Prostate gland (tissue), 2 donors: ENCODE measurements at regions not wholly inside any gene's neighbourhood (a gene's known extent, or its start where the extent isn't known, plus 50 kb on each side); places are given as distances from the start of the nearest gene placed in this dataset.
A peak's percentile ranks its signal among the peaks of the same experiment; 100 is the strongest.
"Not testable (repeated sequence)": the region's sequence is repeated elsewhere in the genome, so short reads cannot be mapped to it uniquely, and the experiment has no call there.

ENCODE experiments used
- DNase-seq: peaks from one replicate; pipeline ENCODE4 v3.0.0-alpha.2; 2019; ENCODE audit warnings: low spot score
- H3K27ac ChIP-seq, 2 donors: fragments of 200-600 bp; sonication (generic); 2 replicates each; pipeline ENCODE4 v1.5.1; 2017 to 2019
- H3K27me3 ChIP-seq: fragments of 200-600 bp; sonication (generic); replicated peaks from 2 replicates; pipeline ENCODE4 v1.5.1; 2019; ENCODE audit not compliant: insufficient read depth
- H3K36me3 ChIP-seq, 2 donors: fragments of 200-600 bp; sonication (generic); 1 replicate in 1 of 2; 2 replicates in 1 of 2; pipeline versions ENCODE4 v1.5.1 to v1.8.1; 2017 to 2019
- H3K4me1 ChIP-seq: fragments of 200-600 bp; sonication (generic); replicated peaks from 2 replicates; pipeline ENCODE4 v1.5.1; 2019
- H3K4me3 ChIP-seq, 2 donors: fragments of 200-600 bp; sonication (generic); 2 replicates each; pipeline ENCODE4 v1.5.1; 2017 to 2019
- H3K9me3 ChIP-seq: fragments of 200-600 bp; sonication (generic); 2 replicates; pipeline ENCODE4 v1.5.1; 2017
- WGBS: methylation state at CpG from one replicate; pipeline ENCODE4 v1.1.5; 2018; 5-methylcytosine and 5-hydroxymethylcytosine counted together
- intact Hi-C: fragments of 100-400 bp; cut with DNase I; formaldehyde crosslinking; loops from one replicate; pipeline ENCODE4 v1.14.2; 2022
- TF ChIP-seq, protein P1 (sequence below), 4 experiments: fragments of 200-600 bp in 2 of 4; fragments of 450-650 bp in 2 of 4; sonication (generic) in 2 of 4; IDR thresholded peaks; 1 replicate in 3 of 4; 2 replicates in 1 of 4; pipeline ENCODE4 v1.5.1; 2016 to 2019; ENCODE audit warnings: antibody characterized with exemption in 4 of 4, mild to moderate bottlenecking in 2 of 4, moderate library complexity in 2 of 4

DNA sequence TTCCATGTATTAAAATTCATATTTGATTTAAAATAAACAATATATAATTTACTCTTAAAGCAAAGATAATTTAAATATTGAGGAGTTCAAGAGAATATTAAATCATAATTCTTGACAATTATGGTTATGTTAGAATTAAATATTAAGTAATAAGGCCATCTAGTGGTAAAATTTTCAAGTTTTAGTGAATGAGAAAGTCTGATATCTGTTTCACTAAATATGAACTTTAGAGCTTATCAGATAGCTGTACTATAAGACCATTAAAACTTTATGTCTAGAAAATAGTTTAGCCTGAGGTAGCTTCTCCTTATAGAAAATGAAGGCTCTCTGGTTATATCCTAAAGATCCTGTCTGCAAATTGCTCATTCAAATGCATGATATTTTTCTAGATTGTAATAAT is 152.1 kb upstream of the PRSS12 start:
- H3K36me3 ChIP-seq, H3K4me3 ChIP-seq, H3K27ac ChIP-seq, intact Hi-C loops, H3K4me1 ChIP-seq, DNase-seq, H3K9me3 ChIP-seq, H3K27me3 ChIP-seq: not testable (repeated sequence)

DNA sequence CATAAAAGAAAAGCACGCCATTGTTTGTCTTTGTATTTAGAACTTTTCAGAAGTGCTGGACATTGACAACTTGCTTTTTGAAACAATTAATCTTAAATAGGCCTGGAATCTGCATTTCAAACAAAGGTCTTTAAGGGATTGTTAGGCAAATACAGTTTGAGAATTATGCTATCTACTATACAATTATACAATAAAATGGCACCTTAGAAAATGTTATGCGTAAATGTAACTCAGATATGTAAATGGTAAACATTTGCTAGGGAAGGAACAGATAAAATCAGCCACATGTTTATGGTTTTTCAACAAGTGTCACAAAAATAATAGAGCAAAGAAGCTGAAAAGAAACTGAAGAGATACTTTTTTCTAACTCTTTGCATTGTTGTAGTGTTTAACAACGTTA is 152.7 kb upstream of the PRSS12 start:
- H3K4me1 ChIP-seq, H3K36me3 ChIP-seq, H3K9me3 ChIP-seq, H3K4me3 ChIP-seq, intact Hi-C loops, H3K27me3 ChIP-seq, H3K27ac ChIP-seq, DNase-seq: not testable (repeated sequence)
- 45% methylated on average over 3 of the region's 3 CpGs for WGBS

DNA sequence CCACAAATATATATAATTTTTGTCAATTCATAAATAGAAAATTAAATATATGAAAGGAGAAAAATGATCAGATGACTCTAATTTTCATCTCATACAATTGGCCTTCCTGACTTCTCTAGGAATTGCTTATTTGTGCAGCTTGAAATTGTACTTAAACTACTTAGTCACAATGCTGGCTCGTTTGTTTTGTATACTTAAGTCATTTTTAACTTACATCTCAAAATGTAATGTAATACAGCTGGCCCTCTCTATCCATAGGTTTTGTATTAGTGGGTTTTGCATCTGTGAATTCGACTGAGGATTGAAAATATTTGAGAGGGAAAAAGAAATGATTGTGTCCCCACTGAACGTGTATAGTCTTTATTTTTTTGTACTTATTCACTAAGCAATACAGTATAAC is 160.1 kb upstream of the PRSS12 start:
- 61% methylated on average over 3 of the region's 3 CpGs for WGBS
- H3K9me3 ChIP-seq, intact Hi-C loops, DNase-seq, H3K4me3 ChIP-seq, H3K36me3 ChIP-seq, H3K27ac ChIP-seq, H3K27me3 ChIP-seq, H3K4me1 ChIP-seq: not testable (repeated sequence)

DNA sequence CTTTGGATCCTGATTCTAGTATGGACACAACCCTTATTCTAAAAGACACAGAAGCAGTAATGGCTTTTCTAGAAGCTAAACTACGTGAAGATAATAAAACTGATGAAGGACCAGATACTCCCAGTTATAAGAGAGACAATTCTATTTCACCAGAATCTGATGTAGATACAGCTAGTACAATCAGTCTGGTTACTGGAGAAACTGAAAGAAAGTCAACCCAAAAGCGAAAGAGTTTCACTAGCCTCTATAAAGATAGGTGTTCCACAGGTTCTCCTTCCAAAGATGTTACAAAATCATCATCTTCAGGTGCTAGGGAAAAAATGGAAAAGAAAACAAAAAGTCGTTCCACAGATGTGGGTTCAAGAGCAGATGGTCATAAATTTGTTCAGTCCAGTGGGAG is 161.5 kb upstream of the PRSS12 start:
- WGBS: 92% methylated on average over 1 of the region's 3 CpGs
- DNase-seq, H3K9me3 ChIP-seq, H3K27ac ChIP-seq, H3K4me3 ChIP-seq, H3K4me1 ChIP-seq, H3K36me3 ChIP-seq, H3K27me3 ChIP-seq, intact Hi-C loops: not testable (repeated sequence)

DNA sequence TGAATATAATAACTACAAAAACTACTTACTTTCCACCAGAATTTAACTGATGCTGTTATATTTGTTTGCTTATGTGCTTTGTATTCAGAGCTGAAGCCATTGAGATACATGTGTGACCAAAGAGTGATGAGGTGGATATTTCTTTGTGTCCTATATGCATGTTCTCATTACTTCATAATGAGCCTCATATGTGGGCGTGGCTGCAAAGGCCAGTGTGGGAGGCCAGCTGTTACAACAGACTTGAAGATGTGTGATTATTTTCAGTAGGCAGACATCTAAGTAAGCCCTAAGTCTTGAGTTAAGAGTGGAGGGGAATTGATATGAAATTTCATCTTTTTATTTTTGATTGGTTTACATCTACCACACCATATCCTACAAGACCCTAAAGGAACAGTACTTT is 163.3 kb upstream of the PRSS12 start:
- WGBS: 0% methylated on average over 1 of the region's 1 CpG

DNA sequence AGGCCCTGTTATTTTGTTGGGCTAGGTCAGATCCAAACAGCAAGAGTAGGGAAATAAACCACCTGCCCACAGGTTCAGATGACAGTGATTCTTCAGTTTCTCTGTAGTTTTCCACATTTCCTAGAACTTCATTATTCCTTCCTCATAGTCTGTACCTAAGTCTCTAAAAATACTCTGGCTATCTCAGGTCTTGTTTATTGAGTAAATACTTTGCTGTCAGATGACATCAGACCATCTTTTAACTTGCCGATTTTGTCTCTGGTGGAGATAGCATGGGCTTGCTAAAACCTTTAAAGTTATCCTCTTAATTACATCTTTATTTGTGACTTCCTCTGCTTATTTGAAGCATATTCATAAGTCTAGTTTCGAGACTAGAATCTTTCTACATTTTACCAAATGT is 155.1 kb upstream of the METTL14 start:
- H3K9me3 ChIP-seq, H3K27ac ChIP-seq, H3K36me3 ChIP-seq, H3K27me3 ChIP-seq, H3K4me3 ChIP-seq, H3K4me1 ChIP-seq, DNase-seq, intact Hi-C loops: not testable (repeated sequence)
- WGBS: 69% methylated on average over 2 of the region's 2 CpGs

More for the DNA sequence above, 163.3 kb upstream of the PRSS12 start:
- H3K27me3 ChIP-seq, DNase-seq, H3K9me3 ChIP-seq, H3K4me3 ChIP-seq, H3K27ac ChIP-seq, H3K36me3 ChIP-seq, H3K4me1 ChIP-seq, intact Hi-C loops: not testable (repeated sequence)

DNA sequence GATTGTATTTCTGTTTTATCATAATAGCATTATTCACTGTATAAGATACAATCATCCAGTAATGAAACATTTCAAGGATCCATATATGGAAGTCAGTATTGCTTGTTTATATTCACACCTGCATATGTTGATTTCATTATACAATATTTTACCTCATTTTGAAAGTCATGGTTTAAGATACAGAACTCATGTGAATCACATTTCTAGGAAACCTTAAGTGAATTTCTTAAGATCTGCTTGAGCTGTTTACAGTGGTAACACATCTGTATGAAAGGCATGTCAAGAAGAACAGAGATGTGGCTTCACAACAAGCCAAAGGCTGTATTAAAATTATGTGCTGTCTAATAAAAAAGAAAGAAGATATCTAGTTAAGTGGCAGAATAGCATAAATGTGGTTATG is 153.2 kb upstream of the METTL14 start:
- H3K36me3 ChIP-seq, H3K27me3 ChIP-seq, intact Hi-C loops, H3K4me1 ChIP-seq, H3K9me3 ChIP-seq, H3K4me3 ChIP-seq, H3K27ac ChIP-seq, DNase-seq: not testable (repeated sequence)

DNA sequence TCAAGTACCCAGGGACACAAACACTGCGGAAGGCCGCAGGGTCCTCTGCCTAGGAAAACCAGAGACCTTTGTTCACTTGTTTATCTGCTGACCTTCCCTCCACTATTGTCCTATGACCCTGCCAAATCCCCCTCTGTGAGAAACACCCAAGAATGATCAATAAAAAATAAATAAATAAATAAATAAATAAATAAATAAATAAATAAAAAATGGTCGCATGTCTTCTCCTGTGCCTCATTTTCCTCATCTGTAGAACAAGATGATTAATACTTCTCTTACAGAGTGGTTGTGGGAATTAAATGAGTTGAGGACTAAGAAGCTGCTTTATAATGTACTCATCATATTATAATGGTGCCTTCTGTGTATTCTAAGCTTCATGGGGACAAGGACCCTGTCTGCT is 149.4 kb upstream of the METTL14 start:
- WGBS: 86% methylated on average over 3 of the region's 3 CpGs
- H3K4me1 ChIP-seq, intact Hi-C loops, H3K4me3 ChIP-seq, H3K36me3 ChIP-seq, DNase-seq, H3K27me3 ChIP-seq, H3K9me3 ChIP-seq, H3K27ac ChIP-seq: not testable (repeated sequence)

DNA sequence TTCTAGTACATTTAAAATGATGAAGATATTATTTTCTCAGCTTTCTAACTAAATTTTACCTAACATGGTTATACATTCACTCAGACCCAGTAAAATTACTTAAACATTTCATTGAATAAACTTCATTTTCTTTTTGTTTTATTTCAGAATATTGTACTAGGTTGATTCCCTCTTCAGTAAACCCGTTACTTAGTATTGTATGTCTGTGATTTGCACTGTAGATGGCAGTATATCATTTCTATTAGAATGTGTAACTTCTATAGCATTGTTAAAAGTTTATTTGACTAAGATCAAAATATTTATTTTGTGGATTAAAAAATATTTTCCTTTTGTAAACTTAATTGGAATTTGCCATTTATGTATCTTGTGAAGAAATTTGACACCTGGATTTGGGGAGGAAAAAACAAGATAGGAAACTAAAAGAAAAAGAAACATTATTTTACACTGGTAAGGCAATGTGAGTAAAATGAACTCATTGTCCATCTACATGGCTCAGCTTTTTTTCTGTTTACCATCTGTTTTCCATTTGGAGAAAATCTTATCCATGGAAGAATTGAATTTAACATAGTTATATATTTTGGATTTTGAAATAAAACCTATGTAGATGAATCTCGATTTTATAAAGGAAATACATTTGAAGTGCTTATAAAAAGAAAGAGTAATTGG is 145.6 kb upstream of the METTL14 start:
- H3K4me1 ChIP-seq, H3K4me3 ChIP-seq, H3K27me3 ChIP-seq, H3K9me3 ChIP-seq, H3K36me3 ChIP-seq, DNase-seq, intact Hi-C loops, H3K27ac ChIP-seq: not testable (repeated sequence)
- WGBS: 42% methylated on average over 2 of the region's 2 CpGs
- TF ChIP-seq, protein P1, sequence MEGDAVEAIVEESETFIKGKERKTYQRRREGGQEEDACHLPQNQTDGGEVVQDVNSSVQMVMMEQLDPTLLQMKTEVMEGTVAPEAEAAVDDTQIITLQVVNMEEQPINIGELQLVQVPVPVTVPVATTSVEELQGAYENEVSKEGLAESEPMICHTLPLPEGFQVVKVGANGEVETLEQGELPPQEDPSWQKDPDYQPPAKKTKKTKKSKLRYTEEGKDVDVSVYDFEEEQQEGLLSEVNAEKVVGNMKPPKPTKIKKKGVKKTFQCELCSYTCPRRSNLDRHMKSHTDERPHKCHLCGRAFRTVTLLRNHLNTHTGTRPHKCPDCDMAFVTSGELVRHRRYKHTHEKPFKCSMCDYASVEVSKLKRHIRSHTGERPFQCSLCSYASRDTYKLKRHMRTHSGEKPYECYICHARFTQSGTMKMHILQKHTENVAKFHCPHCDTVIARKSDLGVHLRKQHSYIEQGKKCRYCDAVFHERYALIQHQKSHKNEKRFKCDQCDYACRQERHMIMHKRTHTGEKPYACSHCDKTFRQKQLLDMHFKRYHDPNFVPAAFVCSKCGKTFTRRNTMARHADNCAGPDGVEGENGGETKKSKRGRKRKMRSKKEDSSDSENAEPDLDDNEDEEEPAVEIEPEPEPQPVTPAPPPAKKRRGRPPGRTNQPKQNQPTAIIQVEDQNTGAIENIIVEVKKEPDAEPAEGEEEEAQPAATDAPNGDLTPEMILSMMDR (IDR thresholded peaks at IDR 0.05): peak in 2 of 4 experiments; percentile 31 to 32

DNA sequence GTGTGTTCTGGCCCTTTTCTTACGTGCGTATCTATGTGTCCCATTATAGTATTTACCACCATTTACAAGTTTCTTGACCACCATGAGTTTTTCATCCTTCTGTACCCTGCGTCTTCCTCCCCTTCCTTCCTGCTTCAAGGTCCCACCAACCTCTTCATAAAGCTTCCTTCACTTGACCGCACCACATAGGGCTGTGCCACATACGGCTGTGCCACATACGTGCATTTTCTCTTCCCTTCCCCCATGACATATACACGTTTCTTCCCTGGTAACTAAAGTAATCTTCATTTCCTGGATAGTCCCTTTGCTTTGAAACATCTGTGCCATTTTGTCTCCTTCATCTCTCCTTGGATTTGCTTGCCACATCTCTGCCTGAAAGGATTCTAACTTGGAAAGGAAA is 128.6 kb upstream of the METTL14 start:
- H3K9me3 ChIP-seq, H3K4me3 ChIP-seq, H3K27me3 ChIP-seq, H3K36me3 ChIP-seq, intact Hi-C loops, H3K27ac ChIP-seq, H3K4me1 ChIP-seq, DNase-seq: not testable (repeated sequence)
- 74% methylated on average over 7 of the region's 7 CpGs for WGBS
